GM19395 (cell line): ENCODE measurements at regions not wholly inside any gene's neighbourhood (a gene's known extent, or its start where the extent isn't known, plus 50 kb on each side); places are given as distances from the start of the nearest gene placed in this dataset.

ENCODE experiments used
- ATAC-seq: cut with Tn5 transposase; IDR thresholded peaks from one replicate; pipeline ENCODE4 v1.9.1; 2021; ENCODE audit warnings: mild to moderate bottlenecking, moderate library complexity; ENCODE audit not compliant: unreplicated experiment

GRCh38 chr17:55668312-55668920 is 54.2 kb downstream of the TMEM100 start:
- ATAC-seq: no peak

- ATAC-seq: no peak
Measured at GRCh38 chr17:55666806-55667205, 55.9 kb downstream of the TMEM100 start.

GRCh38 chr17:55664287-55664686 is 58.4 kb downstream of the TMEM100 start:
- ATAC-seq: peak; percentile 88

- ATAC-seq: no peak
Measured at GRCh38 chr17:55663400-55663799, 59.3 kb downstream of the TMEM100 start.

- no peak for ATAC-seq
Measured at GRCh38 chr17:55661963-55662834, 60.5 kb downstream of the TMEM100 start.

GRCh38 chr17:55661256-55661758 is 61.4 kb downstream of the TMEM100 start:
- no peak for ATAC-seq

- ATAC-seq: no peak
Measured at GRCh38 chr17:55660178-55660886, 62.3 kb downstream of the TMEM100 start.

GRCh38 chr17:55659661-55660060 is 63.0 kb downstream of the TMEM100 start:
- ATAC-seq: no peak

- no peak for ATAC-seq
Measured at GRCh38 chr17:55655777-55656176, 66.9 kb downstream of the TMEM100 start.

- ATAC-seq: no peak
Measured at GRCh38 chr17:55654821-55655220, 67.8 kb downstream of the TMEM100 start.

- no peak for ATAC-seq
Measured at GRCh38 chr17:55654022-55654421, 68.6 kb downstream of the TMEM100 start.

- ATAC-seq: no peak
Measured at GRCh38 chr17:55652825-55653224, 69.8 kb downstream of the TMEM100 start.

- peak; percentile 57 for ATAC-seq
Measured at GRCh38 chr17:55652114-55652823, 70.4 kb downstream of the TMEM100 start.

- ATAC-seq: no peak
Measured at GRCh38 chr17:55649957-55650597, 72.6 kb downstream of the TMEM100 start.

- no peak for ATAC-seq
Measured at GRCh38 chr17:55648086-55648485, 74.6 kb downstream of the TMEM100 start.

GRCh38 chr17:55645361-55645760 is 77.3 kb downstream of the TMEM100 start:
- ATAC-seq: no peak

- no peak for ATAC-seq
Measured at GRCh38 chr17:55644346-55644745, 78.3 kb downstream of the TMEM100 start.

- no peak for ATAC-seq
Measured at GRCh38 chr17:55642741-55643140, 79.9 kb downstream of the TMEM100 start.

- peak; percentile 73 for ATAC-seq
Measured at GRCh38 chr17:55641676-55642081, 81.0 kb downstream of the TMEM100 start.

- no peak for ATAC-seq
Measured at GRCh38 chr17:55639096-55639495, 83.6 kb downstream of the TMEM100 start.
